ELR (cell line): ENCODE measurements at regions not wholly inside any gene's neighbourhood (a gene's known extent, or its start where the extent isn't known, plus 50 kb on each side); places are given as distances from the start of the nearest gene placed in this dataset.

Experiments used
- DNase-seq: peaks from one replicate; pipeline ENCODE4 v3.0.0-alpha.2; 2015; ENCODE audit warnings: low read depth

- DNase-seq, result no peak
Observed at GRCh38 chr15:91737151-91737818, 116.2 kb upstream of the SLCO3A1 start.

GRCh38 chr15:91741986-91742385, 111.5 kb upstream of the SLCO3A1 start:
- no peak for DNase-seq

GRCh38 chr15:91751611-91752010, 101.9 kb upstream of the SLCO3A1 start:
- no peak for DNase-seq

- DNase-seq, result no peak
Observed at GRCh38 chr15:91752081-91752785, 101.3 kb upstream of the SLCO3A1 start.

- DNase-seq, result no peak
Observed at GRCh38 chr15:91759560-91759959, 93.9 kb upstream of the SLCO3A1 start.

GRCh38 chr15:91765660-91766059, 87.8 kb upstream of the SLCO3A1 start:
- DNase-seq, result no peak

GRCh38 chr15:91769476-91769875, 84.0 kb upstream of the SLCO3A1 start:
- no peak for DNase-seq

GRCh38 chr15:91769894-91770293, 83.6 kb upstream of the SLCO3A1 start:
- no peak for DNase-seq

GRCh38 chr15:91776104-91776503, 77.4 kb upstream of the SLCO3A1 start:
- no peak for DNase-seq

GRCh38 chr15:91779960-91780359, 73.5 kb upstream of the SLCO3A1 start:
- DNase-seq, result no peak

- DNase-seq, result no peak
Observed at GRCh38 chr15:91780387-91780786, 73.1 kb upstream of the SLCO3A1 start.

GRCh38 chr15:91782221-91782620, 71.3 kb upstream of the SLCO3A1 start:
- DNase-seq, result no peak

- no peak for DNase-seq
Observed at GRCh38 chr15:91783008-91783407, 70.5 kb upstream of the SLCO3A1 start.

- DNase-seq, result no peak
Observed at GRCh38 chr15:91783451-91783850, 70.1 kb upstream of the SLCO3A1 start.

GRCh38 chr15:91784973-91785709, 68.4 kb upstream of the SLCO3A1 start:
- no peak for DNase-seq

GRCh38 chr15:91787198-91787597, 66.3 kb upstream of the SLCO3A1 start:
- no peak for DNase-seq

- no peak for DNase-seq
Observed at GRCh38 chr15:91789136-91789535, 64.4 kb upstream of the SLCO3A1 start.

- no peak for DNase-seq
Observed at GRCh38 chr15:91790836-91791235, 62.7 kb upstream of the SLCO3A1 start.

- no peak for DNase-seq
Observed at GRCh38 chr15:91793771-91794170, 59.7 kb upstream of the SLCO3A1 start.

- DNase-seq, result no peak
Observed at GRCh38 chr15:91795235-91795634, 58.3 kb upstream of the SLCO3A1 start.

- no peak for DNase-seq
Observed at GRCh38 chr15:91801836-91802534, 51.5 kb upstream of the SLCO3A1 start.

- no peak for DNase-seq
Observed at GRCh38 chr15:91803260-91803659, 50.2 kb upstream of the SLCO3A1 start.
